ENCODE measurements at regions not wholly inside any gene's neighbourhood (a gene's known extent, or its start where the extent isn't known, plus 50 kb on each side); places are given as distances from the start of the nearest gene placed in this dataset.

- TF ChIP-seq POLR2A (IDR thresholded peaks at IDR 0.05) (no peak), CTCF (IDR thresholded peaks at IDR 0.05) (no peak), POLR2AphosphoS5 (IDR thresholded peaks at IDR 0.05) (no peak), EP300 (IDR thresholded peaks at IDR 0.05) (no peak)
- DNase-seq (no peak), ATAC-seq (ENCODE audit: low FRiP score in 2 of 2) (no peak)
- Histone ChIP-seq H3K27ac (no peak overlapping the region), H3K4me1 (no peaks in the 10 kb centered on the region), H3K36me3 (no peaks in the 10 kb centered on the region), H3K27me3 (no peaks in the 10 kb centered on the region), H3K4me3 (no peak overlapping the region), H3K9me3 (no peaks in the 10 kb centered on the region)
- WGBS, 2 donors = 55 to 63% methylated on average over 2 of the region's 2 CpGs
These were observed 482.2 kb upstream of the KIF2A start for GRCh38 chr5:61823781-61824180.

GRCh38 chr5:61824396-61824795 lies 481.6 kb upstream of the KIF2A start:
- ATAC-seq (ENCODE audit: low FRiP score in 2 of 2) = no peak
- Histone ChIP-seq H3K4me1 (no peaks in the 10 kb centered on the region), H3K27ac (no peak overlapping the region), H3K9me3 (no peaks in the 10 kb centered on the region), H3K4me3 (no peak overlapping the region), H3K36me3 (no peaks in the 10 kb centered on the region), H3K27me3 (no peaks in the 10 kb centered on the region)
- no peak for TF ChIP-seq EP300 (IDR thresholded peaks at IDR 0.05)
- DNase-seq = no peak
- 85 to 90% methylated on average over 4 of the region's 4 CpGs for WGBS, 2 donors

GRCh38 chr5:61827445-61827975 lies 478.5 kb upstream of the KIF2A start:
- no peak for DNase-seq
- no peak for ATAC-seq (ENCODE audit: low FRiP score in 2 of 2)

GRCh38 chr5:61828856-61829255 lies 477.1 kb upstream of the KIF2A start:
- H3K4me1 ChIP-seq = no peaks in the 10 kb centered on the region
- no peaks in the 10 kb centered on the region for H3K36me3 ChIP-seq
- no peak overlapping the region for H3K4me3 ChIP-seq
- no peak for DNase-seq
- no peak overlapping the region for H3K27ac ChIP-seq
- TF ChIP-seq POLR2A (IDR thresholded peaks at IDR 0.05) = no peak
- no peak for ATAC-seq (ENCODE audit: low FRiP score in 2 of 2)
- H3K9me3 ChIP-seq = no peaks in the 10 kb centered on the region
- WGBS, 2 donors = 66 to 68% methylated on average over 3 of the region's 3 CpGs
- no peaks in the 10 kb centered on the region for H3K27me3 ChIP-seq

More at GRCh38 chr5:61827445-61827975, 478.5 kb upstream of the KIF2A start:
- H3K4me3 ChIP-seq = no peak overlapping the region
- H3K4me1 ChIP-seq = no peaks in the 10 kb centered on the region
- no peaks in the 10 kb centered on the region for H3K27me3 ChIP-seq
- no peaks in the 10 kb centered on the region for H3K9me3 ChIP-seq
- TF ChIP-seq POLR2A (IDR thresholded peaks at IDR 0.05) (no peak), POLR2AphosphoS5 (IDR thresholded peaks at IDR 0.05) (no peak), EP300 (IDR thresholded peaks at IDR 0.05) (no peak)
- no peak overlapping the region for H3K27ac ChIP-seq
- H3K36me3 ChIP-seq = no peaks in the 10 kb centered on the region
- 69 to 87% methylated on average over 2 of the region's 2 CpGs for WGBS, 2 donors

GRCh38 chr5:61831736-61832135 lies 474.3 kb upstream of the KIF2A start:
- Histone ChIP-seq H3K27me3 (no peaks in the 10 kb centered on the region), H3K4me3 (no peak overlapping the region), H3K36me3 (no peaks in the 10 kb centered on the region), H3K4me1 (no peaks in the 10 kb centered on the region), H3K27ac (no peak overlapping the region), H3K9me3 (no peaks in the 10 kb centered on the region)
- WGBS, 2 donors = 92 to 94% methylated on average over 4 of the region's 4 CpGs
- no peak for TF ChIP-seq EP300 (IDR thresholded peaks at IDR 0.05)
- no peak for TF ChIP-seq POLR2AphosphoS5 (IDR thresholded peaks at IDR 0.05)
- no peak for ATAC-seq (ENCODE audit: low FRiP score in 2 of 2)
- no peak for DNase-seq

- no peak for DNase-seq
- Histone ChIP-seq H3K9me3 (no peaks in the 10 kb centered on the region), H3K36me3 (no peaks in the 10 kb centered on the region), H3K4me1 (no peaks in the 10 kb centered on the region), H3K27ac (no peak overlapping the region), H3K4me3 (no peak overlapping the region), H3K27me3 (no peaks in the 10 kb centered on the region)
- ATAC-seq (ENCODE audit: low FRiP score in 2 of 2) = no peak
- TF ChIP-seq CTCF (IDR thresholded peaks at IDR 0.05) (no peak), POLR2A (IDR thresholded peaks at IDR 0.05) (no peak), EP300 (IDR thresholded peaks at IDR 0.05) (no peak), POLR2AphosphoS5 (IDR thresholded peaks at IDR 0.05) (no peak)
These were observed 468.2 kb upstream of the KIF2A start for GRCh38 chr5:61837788-61838187.

GRCh38 chr5:61840361-61840760 lies 465.6 kb upstream of the KIF2A start:
- H3K27ac ChIP-seq = no peak overlapping the region
- WGBS, 2 donors = 70 to 79% methylated on average over 3 of the region's 3 CpGs
- H3K36me3 ChIP-seq = no peaks in the 10 kb centered on the region
- H3K4me3 ChIP-seq = no peak overlapping the region
- H3K4me1 ChIP-seq = no peaks in the 10 kb centered on the region
- ATAC-seq (ENCODE audit: low FRiP score in 2 of 2) (no peak), DNase-seq (no peak)
- H3K27me3 ChIP-seq = no peaks in the 10 kb centered on the region
- no peaks in the 10 kb centered on the region for H3K9me3 ChIP-seq
- TF ChIP-seq EP300 (IDR thresholded peaks at IDR 0.05) (no peak), POLR2AphosphoS5 (IDR thresholded peaks at IDR 0.05) (no peak), CTCF (IDR thresholded peaks at IDR 0.05) (no peak), POLR2A (IDR thresholded peaks at IDR 0.05) (no peak)
